HL-60 (cell line): ENCODE measurements at regions not wholly inside any gene's neighbourhood (a gene's known extent, or its start where the extent isn't known, plus 50 kb on each side); places are given as distances from the start of the nearest gene placed in this dataset.

Source experiments
- DNase-seq, 2 experiments: peaks; one replicate each; pipeline ENCODE4 v3.0.0-alpha.2; 2010 to 2020; ENCODE audit warnings: low read depth in 1 of 2, low spot score in 1 of 2
- H3K27ac ChIP-seq: fragments of 250-450 bp; sonication (Bioruptor Pico); replicated peaks from 2 replicates; pipeline ENCODE4 v1.5.1; 2020; ENCODE audit warnings: mild to moderate bottlenecking, moderate library complexity
- H3K27me3 ChIP-seq: fragments of 250-450 bp; sonication (Bioruptor Pico); 2 replicates; pipeline ENCODE4 v1.5.1; 2021; ENCODE audit warnings: mild to moderate bottlenecking, moderate library complexity; ENCODE audit not compliant: insufficient read depth, poor library complexity, severe bottlenecking
- H3K4me3 ChIP-seq: replicated peaks from 2 replicates; pipeline ENCODE4 v1.5.1; 2011; ENCODE audit warnings: mild to moderate bottlenecking, control low read depth, low read length; ENCODE audit not compliant: insufficient read depth
- GABPA ChIP-seq: IDR thresholded peaks from 2 replicates; pipeline ENCODE4 v1.6.1; 2012; ENCODE audit warnings: low read depth
- POLR2AphosphoS5 ChIP-seq: IDR thresholded peaks from 2 replicates; pipeline ENCODE4 v1.6.1; 2012; ENCODE audit warnings: low read depth
- REST ChIP-seq: IDR thresholded peaks from 2 replicates; pipeline ENCODE4 v1.6.1; 2012; ENCODE audit warnings: low read depth; ENCODE audit not compliant: insufficient replicate concordance
- SPI1 ChIP-seq: IDR thresholded peaks from 2 replicates; pipeline ENCODE4 v1.6.1; 2012; ENCODE audit warnings: low read depth, mild to moderate bottlenecking, borderline replicate concordance
- TF ChIP-seq, protein P1 (sequence below): IDR thresholded peaks from one replicate; pipeline ENCODE4 v1.5.1; 2011; ENCODE audit warnings: low read length, control low read depth, inconsistent platforms; ENCODE audit not compliant: insufficient read depth

- Histone ChIP-seq H3K27ac (no peak overlapping the region), H3K27me3 (no peaks in the 10 kb centered on the region), H3K4me3 (no peak overlapping the region)
- DNase-seq = peak; percentile 3 to 66
- TF ChIP-seq, protein P1, sequence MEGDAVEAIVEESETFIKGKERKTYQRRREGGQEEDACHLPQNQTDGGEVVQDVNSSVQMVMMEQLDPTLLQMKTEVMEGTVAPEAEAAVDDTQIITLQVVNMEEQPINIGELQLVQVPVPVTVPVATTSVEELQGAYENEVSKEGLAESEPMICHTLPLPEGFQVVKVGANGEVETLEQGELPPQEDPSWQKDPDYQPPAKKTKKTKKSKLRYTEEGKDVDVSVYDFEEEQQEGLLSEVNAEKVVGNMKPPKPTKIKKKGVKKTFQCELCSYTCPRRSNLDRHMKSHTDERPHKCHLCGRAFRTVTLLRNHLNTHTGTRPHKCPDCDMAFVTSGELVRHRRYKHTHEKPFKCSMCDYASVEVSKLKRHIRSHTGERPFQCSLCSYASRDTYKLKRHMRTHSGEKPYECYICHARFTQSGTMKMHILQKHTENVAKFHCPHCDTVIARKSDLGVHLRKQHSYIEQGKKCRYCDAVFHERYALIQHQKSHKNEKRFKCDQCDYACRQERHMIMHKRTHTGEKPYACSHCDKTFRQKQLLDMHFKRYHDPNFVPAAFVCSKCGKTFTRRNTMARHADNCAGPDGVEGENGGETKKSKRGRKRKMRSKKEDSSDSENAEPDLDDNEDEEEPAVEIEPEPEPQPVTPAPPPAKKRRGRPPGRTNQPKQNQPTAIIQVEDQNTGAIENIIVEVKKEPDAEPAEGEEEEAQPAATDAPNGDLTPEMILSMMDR = peak; percentile 46
- no peak for TF ChIP-seq GABPA
Observed at GRCh38 chr14:86654558-86655184, 1124.7 kb downstream of the FLRT2 start.

DNA sequence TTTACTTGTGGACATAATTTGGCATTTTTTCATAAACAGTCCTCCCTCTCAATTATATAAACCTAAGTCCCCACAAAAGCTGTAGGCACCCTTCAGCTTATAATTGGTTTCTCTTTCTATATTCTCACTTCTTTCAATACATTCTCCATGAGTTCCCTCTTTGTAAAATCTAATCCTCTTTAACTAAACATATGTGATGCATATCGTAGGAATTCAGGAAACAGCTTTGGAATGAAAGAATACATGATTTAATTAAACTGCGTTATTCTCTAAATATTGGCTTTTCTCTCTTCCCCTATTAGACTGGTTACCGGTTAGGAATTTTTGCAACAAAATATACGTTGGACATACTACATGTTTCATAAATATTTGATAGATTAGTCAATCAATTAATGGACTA, 1122.6 kb downstream of the FLRT2 start:
- DNase-seq = no peak
- TF ChIP-seq POLR2AphosphoS5 (no peak), SPI1 (no peak), REST (no peak), GABPA (no peak)
- TF ChIP-seq, protein P1 = no peak
- H3K27ac ChIP-seq = no peak overlapping the region
- H3K27me3 ChIP-seq = no peaks in the 10 kb centered on the region
- no peak overlapping the region for H3K4me3 ChIP-seq

DNA sequence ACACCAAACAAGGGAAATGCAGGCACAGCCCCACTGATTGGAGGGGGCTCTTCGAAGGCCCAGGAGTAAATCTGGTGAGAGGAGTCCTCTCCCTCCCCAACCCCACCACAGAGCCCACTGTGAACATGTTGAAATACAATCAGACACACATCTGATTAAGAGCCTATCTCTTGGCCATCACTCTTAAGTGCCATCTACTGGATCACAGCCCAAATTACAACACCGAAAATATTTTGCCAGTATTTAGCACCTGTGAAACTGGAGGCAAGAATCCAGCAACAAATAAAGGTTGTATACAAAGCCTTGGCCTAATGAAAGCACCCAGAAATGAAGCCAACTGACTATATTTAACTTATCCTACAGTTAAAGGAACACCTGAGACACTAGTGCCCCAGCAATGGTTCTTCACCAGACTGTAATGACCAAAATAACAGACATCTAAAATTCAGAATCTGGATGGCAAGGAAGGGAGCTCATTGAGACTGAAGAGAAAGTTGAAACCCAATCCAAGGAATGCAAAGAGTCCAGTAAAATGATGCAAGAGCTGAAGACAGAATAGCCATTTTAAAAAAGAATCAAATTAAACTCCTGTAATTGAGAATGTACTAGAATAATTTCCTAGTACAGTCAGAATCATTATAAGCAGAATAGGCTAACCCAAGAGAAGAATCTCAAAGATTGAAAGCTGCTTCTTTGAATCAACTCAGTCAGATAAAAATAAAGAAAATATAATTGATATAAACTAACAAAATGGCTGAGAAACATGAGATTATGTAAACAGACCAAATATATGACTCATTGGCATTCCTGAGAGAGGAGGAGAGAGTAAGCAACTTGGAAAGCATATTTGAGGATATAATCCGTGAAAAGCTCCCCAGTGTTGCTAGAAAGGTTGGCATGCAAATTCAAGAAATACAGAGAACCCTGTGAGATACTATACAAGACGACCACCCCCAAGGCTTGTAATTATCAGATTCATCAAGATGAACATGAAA, 1117.0 kb downstream of the FLRT2 start:
- no peak overlapping the region for H3K27ac ChIP-seq
- TF ChIP-seq POLR2AphosphoS5 = no peak
- TF ChIP-seq, protein P1 = peak; percentile 17
- no peak for TF ChIP-seq SPI1
- TF ChIP-seq GABPA = no peak
- no peak for TF ChIP-seq REST
- H3K4me3 ChIP-seq = no peak overlapping the region
- H3K27me3 ChIP-seq = no peaks in the 10 kb centered on the region
- no peak for DNase-seq
